Fibroblast of lung (primary cell): ENCODE measurements at regions not wholly inside any gene's neighbourhood (a gene's known extent, or its start where the extent isn't known, plus 50 kb on each side); places are given as distances from the start of the nearest gene placed in this dataset.
A peak's percentile ranks its signal among the peaks of the same experiment; 100 is the strongest.

Experiments used
- DNase-seq, 2 donors: peaks; one replicate each; pipeline versions ENCODE4 v3.0.0 to v3.0.0-alpha.2; 2010; ENCODE audit warnings: low read depth in 2 of 2
- H2AFZ ChIP-seq: 2 replicates; pipeline ENCODE4 v1.5.1; 2012; ENCODE audit warnings: low read length, control low read depth, inconsistent platforms
- H3K27ac ChIP-seq: 2 replicates; pipeline ENCODE4 v1.5.1; 2011; ENCODE audit warnings: low read length, control low read depth; ENCODE audit not compliant: insufficient read depth
- H3K27me3 ChIP-seq: 2 replicates; pipeline ENCODE4 v1.5.1; 2011; ENCODE audit warnings: mild to moderate bottlenecking, low read length; ENCODE audit not compliant: control insufficient read depth, insufficient read depth
- H3K36me3 ChIP-seq: 2 replicates; pipeline ENCODE4 v1.5.1; 2011; ENCODE audit warnings: low read length; ENCODE audit not compliant: control insufficient read depth, insufficient read depth
- H3K4me1 ChIP-seq: 2 replicates; pipeline ENCODE4 v1.5.1; 2011; ENCODE audit warnings: low read length; ENCODE audit not compliant: control insufficient read depth, insufficient read depth; ENCODE audit errors: extremely low read depth
- H3K4me2 ChIP-seq: 2 replicates; pipeline ENCODE4 v1.5.1; 2011; ENCODE audit warnings: low read length, control low read depth; ENCODE audit not compliant: insufficient read depth; ENCODE audit errors: extremely low read depth
- H3K4me3 ChIP-seq, 4 experiments: fragments of 200-600 bp in 1 of 4; sonication (generic) in 1 of 4; replicated peaks in 1 of 4; 2 replicates each; pipeline ENCODE4 v1.5.1; 2011 to 2016; ENCODE audit warnings: low read length in 4 of 4, low read depth in 3 of 4, mild to moderate bottlenecking in 3 of 4, control low read depth in 2 of 4, inconsistent platforms in 1 of 4, mixed read lengths in 1 of 4; ENCODE audit not compliant: insufficient read depth in 1 of 4; ENCODE audit errors: control extremely low read depth in 1 of 4
- H3K79me2 ChIP-seq: 2 replicates; pipeline ENCODE4 v1.5.1; 2012; ENCODE audit warnings: mild to moderate bottlenecking, low read length, inconsistent platforms; ENCODE audit not compliant: control insufficient read depth, insufficient read depth
- H3K9ac ChIP-seq: 2 replicates; pipeline ENCODE4 v1.5.1; 2011; ENCODE audit warnings: mild to moderate bottlenecking, low read length, control low read depth; ENCODE audit not compliant: insufficient read depth
- H3K9me3 ChIP-seq: 2 replicates; pipeline ENCODE4 v1.5.1; 2012; ENCODE audit warnings: low read depth, low read length; ENCODE audit not compliant: control insufficient read depth, insufficient read depth
- H4K20me1 ChIP-seq: 2 replicates; pipeline ENCODE4 v1.5.1; 2011; ENCODE audit warnings: low read length; ENCODE audit not compliant: control insufficient read depth, insufficient read depth; ENCODE audit errors: extremely low read depth
- EZH2 ChIP-seq: IDR thresholded peaks from 2 replicates; pipeline ENCODE4 v1.5.1; 2012; ENCODE audit warnings: low read length, control low read depth, mild to moderate bottlenecking; ENCODE audit errors: missing control alignments
- TF ChIP-seq, protein P1 (sequence below), 2 donors: IDR thresholded peaks in 1 of 2; conservative IDR thresholded peaks in 1 of 2; 1 replicate in 1 of 2; 2 replicates in 1 of 2; pipeline ENCODE4 v1.5.1; 2011 to 2012; ENCODE audit warnings: low read length in 2 of 2, control low read depth in 1 of 2, inconsistent platforms in 1 of 2, low read depth in 1 of 2, mild to moderate bottlenecking in 1 of 2

GRCh38 chr13:83780227-83780626 is 102.0 kb downstream of the SLITRK1 start:
- Histone ChIP-seq H3K4me2 (no peak overlapping the region), H3K4me1 (no peaks in the 10 kb centered on the region), H3K9me3 (no peaks in the 10 kb centered on the region), H2AFZ (no peak overlapping the region), H3K36me3 (no peaks in the 10 kb centered on the region), H3K9ac (no peak overlapping the region), H3K4me3 (no peak overlapping the region), H4K20me1 (no peaks in the 10 kb centered on the region), H3K27me3 (no peaks in the 10 kb centered on the region), H3K27ac (no peak overlapping the region), H3K79me2 (no peaks in the 10 kb centered on the region)
- DNase-seq, result peak; percentile 22 to 24
- no peak for TF ChIP-seq EZH2
- TF ChIP-seq, protein P1, sequence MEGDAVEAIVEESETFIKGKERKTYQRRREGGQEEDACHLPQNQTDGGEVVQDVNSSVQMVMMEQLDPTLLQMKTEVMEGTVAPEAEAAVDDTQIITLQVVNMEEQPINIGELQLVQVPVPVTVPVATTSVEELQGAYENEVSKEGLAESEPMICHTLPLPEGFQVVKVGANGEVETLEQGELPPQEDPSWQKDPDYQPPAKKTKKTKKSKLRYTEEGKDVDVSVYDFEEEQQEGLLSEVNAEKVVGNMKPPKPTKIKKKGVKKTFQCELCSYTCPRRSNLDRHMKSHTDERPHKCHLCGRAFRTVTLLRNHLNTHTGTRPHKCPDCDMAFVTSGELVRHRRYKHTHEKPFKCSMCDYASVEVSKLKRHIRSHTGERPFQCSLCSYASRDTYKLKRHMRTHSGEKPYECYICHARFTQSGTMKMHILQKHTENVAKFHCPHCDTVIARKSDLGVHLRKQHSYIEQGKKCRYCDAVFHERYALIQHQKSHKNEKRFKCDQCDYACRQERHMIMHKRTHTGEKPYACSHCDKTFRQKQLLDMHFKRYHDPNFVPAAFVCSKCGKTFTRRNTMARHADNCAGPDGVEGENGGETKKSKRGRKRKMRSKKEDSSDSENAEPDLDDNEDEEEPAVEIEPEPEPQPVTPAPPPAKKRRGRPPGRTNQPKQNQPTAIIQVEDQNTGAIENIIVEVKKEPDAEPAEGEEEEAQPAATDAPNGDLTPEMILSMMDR (conservative IDR thresholded peaks at IDR 0.05 in 1 of 2, IDR thresholded peaks at IDR 0.05 in 1 of 2; ENCODE audit: low read depth in 1 of 2, low read length in 2 of 2), result peak; percentile 33 to 45

GRCh38 chr13:83773961-83774360 is 108.3 kb downstream of the SLITRK1 start:
- H3K9me3 ChIP-seq, result no peaks in the 10 kb centered on the region
- no peaks in the 10 kb centered on the region for H4K20me1 ChIP-seq
- H3K36me3 ChIP-seq, result no peaks in the 10 kb centered on the region
- H3K4me2 ChIP-seq, result no peak overlapping the region
- no peaks in the 10 kb centered on the region for H3K4me1 ChIP-seq
- peak in 1 of 2 donors; percentile 6 for DNase-seq
- no peaks in the 10 kb centered on the region for H3K27me3 ChIP-seq
- no peak overlapping the region for H3K9ac ChIP-seq
- H3K4me3 ChIP-seq, result no peak overlapping the region
- H3K27ac ChIP-seq, result no peak overlapping the region
- no peak for TF ChIP-seq EZH2
- TF ChIP-seq, protein P1 (conservative IDR thresholded peaks at IDR 0.05 in 1 of 2, IDR thresholded peaks at IDR 0.05 in 1 of 2; ENCODE audit: low read depth in 1 of 2, low read length in 2 of 2), result no peak
- no peak overlapping the region for H2AFZ ChIP-seq
- H3K79me2 ChIP-seq, result no peaks in the 10 kb centered on the region

- no peaks in the 10 kb centered on the region for H4K20me1 ChIP-seq
- H3K9ac ChIP-seq, result no peak overlapping the region
- no peak overlapping the region for H3K4me3 ChIP-seq
- TF ChIP-seq, protein P1 (conservative IDR thresholded peaks at IDR 0.05 in 1 of 2, IDR thresholded peaks at IDR 0.05 in 1 of 2; ENCODE audit: low read depth in 1 of 2, low read length in 2 of 2), result no peak
- no peak for TF ChIP-seq EZH2
- no peak for DNase-seq
- no peaks in the 10 kb centered on the region for H3K36me3 ChIP-seq
- H3K9me3 ChIP-seq, result no peaks in the 10 kb centered on the region
- H2AFZ ChIP-seq, result no peak overlapping the region
- H3K27ac ChIP-seq, result no peak overlapping the region
- no peaks in the 10 kb centered on the region for H3K79me2 ChIP-seq
- H3K4me2 ChIP-seq, result no peak overlapping the region
- no peaks in the 10 kb centered on the region for H3K27me3 ChIP-seq
- no peaks in the 10 kb centered on the region for H3K4me1 ChIP-seq
Measured at GRCh38 chr13:83765796-83766195, 116.5 kb downstream of the SLITRK1 start.
